Endothelial cell of umbilical vein (primary cell): ENCODE measurements at regions not wholly inside any gene's neighbourhood (a gene's known extent, or its start where the extent isn't known, plus 50 kb on each side); places are given as distances from the start of the nearest gene placed in this dataset.

ENCODE experiments used
- EZH2 ChIP-seq: IDR thresholded peaks from 2 replicates; pipeline ENCODE4 v1.6.1; 2012; ENCODE audit warnings: borderline replicate concordance, low read depth, mild to moderate bottlenecking, moderate library complexity, low read length, inconsistent platforms; ENCODE audit not compliant: severe bottlenecking
- MYC ChIP-seq: IDR thresholded peaks from one replicate; pipeline ENCODE4 v1.6.1; 2011; ENCODE audit warnings: mild to moderate bottlenecking, low read depth, low read length
- POLR2A ChIP-seq: IDR thresholded peaks from 2 replicates; pipeline ENCODE4 v1.6.1; 2012; ENCODE audit warnings: low read depth, mild to moderate bottlenecking, control low read depth, low read length
- TF ChIP-seq, protein P1 (sequence below), 2 donors: IDR thresholded peaks; 1 replicate in 1 of 2; 2 replicates in 1 of 2; pipeline ENCODE4 v1.5.1; 2011; ENCODE audit warnings: low read length in 2 of 2, mild to moderate bottlenecking in 2 of 2, moderate library complexity in 2 of 2, control low read depth in 1 of 2, inconsistent platforms in 1 of 2, low read depth in 1 of 2; ENCODE audit not compliant: insufficient read depth in 1 of 2; ENCODE audit errors: extremely low read depth in 1 of 2
- TF ChIP-seq, protein P2 (sequence below): IDR thresholded peaks from 2 replicates; pipeline ENCODE4 v1.6.1; 2011; ENCODE audit not compliant: insufficient read depth, insufficient read length

DNA sequence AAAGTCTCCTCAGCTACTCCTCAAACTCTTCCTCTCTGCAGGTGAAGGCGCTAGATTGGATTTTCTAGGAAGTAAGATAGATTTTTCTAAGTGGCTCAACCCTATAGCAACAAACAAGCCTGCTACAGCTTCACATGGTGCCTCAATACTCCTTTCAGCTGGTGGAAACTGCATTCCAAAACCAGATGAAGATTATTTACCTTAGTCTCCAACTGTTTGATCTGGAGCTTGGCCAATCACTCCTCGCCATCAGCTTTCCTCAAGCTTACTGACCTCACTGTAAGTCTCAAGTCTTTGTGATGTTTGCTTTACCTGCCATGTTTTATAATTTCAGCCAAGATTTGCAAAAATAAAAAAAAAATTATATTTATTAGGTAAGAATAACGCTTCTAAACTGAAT is 622.4 kb downstream of the CHSY3 start:
- TF ChIP-seq POLR2A (no peak), EZH2 (no peak), MYC (no peak)
- TF ChIP-seq, protein P1, sequence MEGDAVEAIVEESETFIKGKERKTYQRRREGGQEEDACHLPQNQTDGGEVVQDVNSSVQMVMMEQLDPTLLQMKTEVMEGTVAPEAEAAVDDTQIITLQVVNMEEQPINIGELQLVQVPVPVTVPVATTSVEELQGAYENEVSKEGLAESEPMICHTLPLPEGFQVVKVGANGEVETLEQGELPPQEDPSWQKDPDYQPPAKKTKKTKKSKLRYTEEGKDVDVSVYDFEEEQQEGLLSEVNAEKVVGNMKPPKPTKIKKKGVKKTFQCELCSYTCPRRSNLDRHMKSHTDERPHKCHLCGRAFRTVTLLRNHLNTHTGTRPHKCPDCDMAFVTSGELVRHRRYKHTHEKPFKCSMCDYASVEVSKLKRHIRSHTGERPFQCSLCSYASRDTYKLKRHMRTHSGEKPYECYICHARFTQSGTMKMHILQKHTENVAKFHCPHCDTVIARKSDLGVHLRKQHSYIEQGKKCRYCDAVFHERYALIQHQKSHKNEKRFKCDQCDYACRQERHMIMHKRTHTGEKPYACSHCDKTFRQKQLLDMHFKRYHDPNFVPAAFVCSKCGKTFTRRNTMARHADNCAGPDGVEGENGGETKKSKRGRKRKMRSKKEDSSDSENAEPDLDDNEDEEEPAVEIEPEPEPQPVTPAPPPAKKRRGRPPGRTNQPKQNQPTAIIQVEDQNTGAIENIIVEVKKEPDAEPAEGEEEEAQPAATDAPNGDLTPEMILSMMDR (IDR thresholded peaks at IDR 0.05; ENCODE audit: extremely low read depth in 1 of 2, insufficient read depth in 1 of 2, low read depth in 1 of 2, low read length in 2 of 2), result no peak
- TF ChIP-seq, protein P2, sequence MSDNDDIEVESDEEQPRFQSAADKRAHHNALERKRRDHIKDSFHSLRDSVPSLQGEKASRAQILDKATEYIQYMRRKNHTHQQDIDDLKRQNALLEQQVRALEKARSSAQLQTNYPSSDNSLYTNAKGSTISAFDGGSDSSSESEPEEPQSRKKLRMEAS, result no peak
